ENCODE measurements at regions not wholly inside any gene's neighbourhood (a gene's known extent, or its start where the extent isn't known, plus 50 kb on each side); places are given as distances from the start of the nearest gene placed in this dataset.

GRCh38 chr17:13127921-13128602 is 110.2 kb upstream of the ELAC2 start (continued):
- TF ChIP-seq CHD7 (IDR thresholded peaks at IDR 0.05; ENCODE audit: insufficient replicate concordance, low read length): no peak
- TF ChIP-seq PHF8 (conservative IDR thresholded peaks at IDR 0.05; ENCODE audit: low read depth, low read length): no peak
- no peak for TF ChIP-seq SP2 (IDR thresholded peaks at IDR 0.05; ENCODE audit: low read length)
- TF ChIP-seq TCF12 (IDR thresholded peaks at IDR 0.05; ENCODE audit: low read depth, low read length): no peak
- TF ChIP-seq YY1 (IDR thresholded peaks at IDR 0.05; ENCODE audit: low read depth, low read length): no peak
- no peak for TF ChIP-seq CTCF (IDR thresholded peaks at IDR 0.05; ENCODE audit: control extremely low read depth in 1 of 3, insufficient read depth in 1 of 3, low read depth in 1 of 3, low read length in 3 of 3)
- no peak for TF ChIP-seq NRF1 (IDR thresholded peaks at IDR 0.05; ENCODE audit: low read depth, low read length)
- TF ChIP-seq GABPA (IDR thresholded peaks at IDR 0.05; ENCODE audit: borderline replicate concordance, insufficient read depth, low read length): no peak
- no peak for TF ChIP-seq CEBPB (IDR thresholded peaks at IDR 0.05; ENCODE audit: low read depth, low read length)
